ENCODE measurements at regions not wholly inside any gene's neighbourhood (a gene's known extent, or its start where the extent isn't known, plus 50 kb on each side); places are given as distances from the start of the nearest gene placed in this dataset.

GRCh38 chr3:194748225-194748624 is 62.5 kb downstream of the FAM43A start:
- TF ChIP-seq PAF1 (CRISPR knock-in tag; IDR thresholded peaks at IDR 0.05), result no peak
- TF ChIP-seq, protein P1, sequence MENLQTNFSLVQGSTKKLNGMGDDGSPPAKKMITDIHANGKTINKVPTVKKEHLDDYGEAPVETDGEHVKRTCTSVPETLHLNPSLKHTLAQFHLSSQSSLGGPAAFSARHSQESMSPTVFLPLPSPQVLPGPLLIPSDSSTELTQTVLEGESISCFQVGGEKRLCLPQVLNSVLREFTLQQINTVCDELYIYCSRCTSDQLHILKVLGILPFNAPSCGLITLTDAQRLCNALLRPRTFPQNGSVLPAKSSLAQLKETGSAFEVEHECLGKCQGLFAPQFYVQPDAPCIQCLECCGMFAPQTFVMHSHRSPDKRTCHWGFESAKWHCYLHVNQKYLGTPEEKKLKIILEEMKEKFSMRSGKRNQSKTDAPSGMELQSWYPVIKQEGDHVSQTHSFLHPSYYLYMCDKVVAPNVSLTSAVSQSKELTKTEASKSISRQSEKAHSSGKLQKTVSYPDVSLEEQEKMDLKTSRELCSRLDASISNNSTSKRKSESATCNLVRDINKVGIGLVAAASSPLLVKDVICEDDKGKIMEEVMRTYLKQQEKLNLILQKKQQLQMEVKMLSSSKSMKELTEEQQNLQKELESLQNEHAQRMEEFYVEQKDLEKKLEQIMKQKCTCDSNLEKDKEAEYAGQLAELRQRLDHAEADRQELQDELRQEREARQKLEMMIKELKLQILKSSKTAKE (CRISPR knock-in tag; IDR thresholded peaks at IDR 0.05; ENCODE audit: borderline replicate concordance), result no peak
- TF ChIP-seq U2AF2 (IDR thresholded peaks at IDR 0.05; ENCODE audit: low read depth, low read length), result no peak
- no peak for TF ChIP-seq CTCF (CRISPR knock-in tag; IDR thresholded peaks at IDR 0.05)
- TF ChIP-seq FOXA3 (CRISPR knock-in tag; IDR thresholded peaks at IDR 0.05), result no peak
- TF ChIP-seq CBFB (CRISPR knock-in tag; IDR thresholded peaks at IDR 0.05), result no peak
- TF ChIP-seq ZNF274 (CRISPR knock-in tag; IDR thresholded peaks at IDR 0.05), result no peak
- no peak for TF ChIP-seq ZNF138 (CRISPR knock-in tag; IDR thresholded peaks at IDR 0.05; ENCODE audit: low read depth)
- TF ChIP-seq TCF7 (IDR thresholded peaks at IDR 0.05; ENCODE audit: low read depth), result no peak
- TF ChIP-seq, protein P2, sequence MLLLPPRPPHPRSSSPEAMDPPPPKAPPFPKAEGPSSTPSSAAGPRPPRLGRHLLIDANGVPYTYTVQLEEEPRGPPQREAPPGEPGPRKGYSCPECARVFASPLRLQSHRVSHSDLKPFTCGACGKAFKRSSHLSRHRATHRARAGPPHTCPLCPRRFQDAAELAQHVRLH (CRISPR knock-in tag; IDR thresholded peaks at IDR 0.05; ENCODE audit: borderline replicate concordance, low read depth), result no peak
- no peak for TF ChIP-seq TBX2 (CRISPR knock-in tag; IDR thresholded peaks at IDR 0.05; ENCODE audit: borderline replicate concordance)
- TF ChIP-seq HCFC1 (IDR thresholded peaks at IDR 0.05; ENCODE audit: low read depth, low read length), result no peak
- no peak for TF ChIP-seq ZKSCAN5 (CRISPR knock-in tag; IDR thresholded peaks at IDR 0.05)
